ENCODE measurements at regions not wholly inside any gene's neighbourhood (a gene's known extent, or its start where the extent isn't known, plus 50 kb on each side); places are given as distances from the start of the nearest gene placed in this dataset.

- no peak for DNase-seq (ENCODE audit: low read depth)
- no peak overlapping the region for H3K4me3 ChIP-seq (ENCODE audit: low read depth, low read length)
- TF ChIP-seq CTCF (IDR thresholded peaks at IDR 0.05; ENCODE audit: low read depth, low read length, missing control alignments), result no peak
Observed at GRCh38 chr18:2302012-2302411, 269.3 kb downstream of the METTL4 start.

- H3K4me3 ChIP-seq (ENCODE audit: low read depth, low read length), result no peak overlapping the region
- TF ChIP-seq CTCF (IDR thresholded peaks at IDR 0.05; ENCODE audit: low read depth, low read length, missing control alignments), result no peak
- no peak for DNase-seq (ENCODE audit: low read depth)
Observed at GRCh38 chr18:2302628-2303516, 268.4 kb downstream of the METTL4 start.

- DNase-seq (ENCODE audit: low read depth), result no peak
- TF ChIP-seq CTCF (IDR thresholded peaks at IDR 0.05; ENCODE audit: low read depth, low read length, missing control alignments), result no peak
- no peak overlapping the region for H3K4me3 ChIP-seq (ENCODE audit: low read depth, low read length)
Observed at GRCh38 chr18:2303517-2304238, 267.6 kb downstream of the METTL4 start.

- H3K4me3 ChIP-seq (ENCODE audit: low read depth, low read length), result no peak overlapping the region
- TF ChIP-seq CTCF (IDR thresholded peaks at IDR 0.05; ENCODE audit: low read depth, low read length, missing control alignments), result no peak
- no peak for DNase-seq (ENCODE audit: low read depth)
Observed at GRCh38 chr18:2304378-2305175, 266.7 kb downstream of the METTL4 start.

- no peak for DNase-seq (ENCODE audit: low read depth)
- no peak overlapping the region for H3K4me3 ChIP-seq (ENCODE audit: low read depth, low read length)
- TF ChIP-seq CTCF (IDR thresholded peaks at IDR 0.05; ENCODE audit: low read depth, low read length, missing control alignments), result no peak
Observed at GRCh38 chr18:2306606-2307005, 264.7 kb downstream of the METTL4 start.

DNA sequence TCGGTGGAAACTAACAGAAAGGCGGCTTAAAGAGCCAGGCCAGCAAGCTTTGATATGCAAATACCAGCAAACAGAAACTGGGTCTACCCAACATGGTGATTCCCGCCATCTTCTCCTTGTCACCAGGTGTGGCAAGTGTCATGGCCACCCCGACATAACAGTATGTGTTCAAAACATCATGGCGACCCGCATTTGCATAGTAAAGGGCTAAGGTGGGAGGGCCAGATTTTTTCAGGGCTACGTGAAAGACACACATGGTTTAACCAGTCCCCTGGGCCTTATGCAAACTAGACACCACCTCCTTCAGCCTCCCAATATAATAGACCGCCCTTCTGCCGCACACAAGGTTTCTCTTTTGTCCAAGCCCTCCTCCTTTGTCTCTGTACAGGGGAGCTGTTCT is 260.4 kb downstream of the METTL4 start:
- no peak overlapping the region for H3K4me3 ChIP-seq (ENCODE audit: low read depth, low read length)
- no peak for DNase-seq (ENCODE audit: low read depth)
- TF ChIP-seq CTCF (IDR thresholded peaks at IDR 0.05; ENCODE audit: low read depth, low read length, missing control alignments), result no peak

All from GM12864 (cell line).